GM12878 (cell line): ENCODE measurements at regions not wholly inside any gene's neighbourhood (a gene's known extent, or its start where the extent isn't known, plus 50 kb on each side); places are given as distances from the start of the nearest gene placed in this dataset.

Source experiments
- ATAC-seq: fragments of 200-7000 bp; cut with Tn5 transposase; 3 replicates; pipeline ENCODE4 v1.9.1; 2020; ENCODE audit warnings: mild to moderate bottlenecking, moderate library complexity
- BruUV-seq: library from RNA; stranded (reverse); fragments of 400-500 nt; replicated peaks from 2 replicates; lab custom pipeline; 2021; lab: Mats Ljungman, UMichigan
- CTCF ChIA-PET: fragments of 300-600 bp; sonication (Branson Sonifier 250); formaldehyde crosslinking; extraction: SDS; loops from one replicate; lab custom pipeline; 2021; ENCODE audit warnings: inconsistent platforms; lab: Yijun Ruan, JAX
- POLR2A ChIA-PET: fragments of 350-600 bp; formaldehyde crosslinking; extraction: SDS; loops from one replicate; lab custom pipeline; 2021; ENCODE audit warnings: inconsistent platforms; lab: Charles Lee
- RAD21 ChIA-PET: fragments of 300-600 bp; sonication (Branson Sonifier 250); formaldehyde crosslinking; loops from one replicate; lab custom pipeline; 2023; ENCODE audit warnings: antibody characterized with exemption; ENCODE audit not compliant: unreplicated experiment; lab: Charles Lee
- SMC1A ChIA-PET: fragments of 300-600 bp; sonication (Branson Sonifier 250); formaldehyde crosslinking; loops from one replicate; lab custom pipeline; 2023; ENCODE audit not compliant: unreplicated experiment, uncharacterized antibody; lab: Charles Lee
- DNase-seq: peaks from one replicate; pipeline ENCODE4 v3.0.0-alpha.2; 2011; ENCODE audit warnings: low read depth, low spot score
- FAIRE-seq: peaks from 3 replicates; lab custom pipeline; 2011; peaks lifted over from hg19 to GRCh38; lab: Jason Lieb, UNC
- H2AFZ ChIP-seq: 2 replicates; pipeline ENCODE4 v1.6.0; 2011; ENCODE audit warnings: low read depth, low read length, control low read depth; ENCODE audit not compliant: control insufficient read depth
- H3K27ac ChIP-seq: 2 replicates; pipeline ENCODE4 v1.5.1; 2011; ENCODE audit warnings: control low read depth; ENCODE audit not compliant: control insufficient read depth, insufficient read depth
- H3K27me3 ChIP-seq, 2 experiments: replicated peaks in 1 of 2; 2 replicates each; pipeline versions ENCODE4 v1.6.0 to v1.6.1; 2011; ENCODE audit warnings: low read length in 1 of 2; ENCODE audit not compliant: control insufficient read depth in 2 of 2, insufficient read depth in 2 of 2
- H3K36me3 ChIP-seq, 2 experiments: 2 replicates each; pipeline ENCODE4 v1.5.1; 2011; ENCODE audit warnings: low read length in 1 of 2; ENCODE audit not compliant: control insufficient read depth in 2 of 2, insufficient read depth in 2 of 2
- H3K4me1 ChIP-seq: 2 replicates; pipeline ENCODE4 v1.6.1; 2011; ENCODE audit warnings: mild to moderate bottlenecking, low read length, moderate library complexity, mixed read lengths; ENCODE audit not compliant: control insufficient read depth, insufficient read depth
- H3K4me2 ChIP-seq: 2 replicates; pipeline ENCODE4 v1.6.0; 2011; ENCODE audit warnings: control low read depth; ENCODE audit not compliant: control insufficient read depth, insufficient read depth
- H3K4me3 ChIP-seq: fragments of 200-600 bp; sonication (generic); 2 replicates; pipeline ENCODE4 v1.5.1; 2016
- H3K79me2 ChIP-seq: 2 replicates; pipeline ENCODE4 v1.6.0; 2011; ENCODE audit warnings: low read length; ENCODE audit not compliant: control insufficient read depth, insufficient read depth
- H3K9ac ChIP-seq: 2 replicates; pipeline ENCODE4 v1.8.0; 2011; ENCODE audit warnings: low read length, control low read depth, mixed read lengths; ENCODE audit not compliant: control insufficient read depth, insufficient read depth
- H3K9me3 ChIP-seq: replicated peaks from 3 replicates; pipeline ENCODE4 v1.5.1; 2011; ENCODE audit warnings: mild to moderate bottlenecking, low read length; ENCODE audit not compliant: control insufficient read depth, insufficient read depth
- H4K20me1 ChIP-seq: 2 replicates; pipeline ENCODE4 v1.6.0; 2011; ENCODE audit not compliant: control insufficient read depth, insufficient read depth
- CBX3 ChIP-seq: fragments of 200-600 bp; sonication (generic); IDR thresholded peaks from 2 replicates; pipeline ENCODE4 v1.6.1; 2016; ENCODE audit warnings: low read depth, borderline replicate concordance
- CHD1 ChIP-seq: IDR thresholded peaks from 2 replicates; pipeline ENCODE4 v1.6.1; 2012; ENCODE audit warnings: low read depth, low read length, improper control_type of control experiment
- CHD4 ChIP-seq: fragments of 200-600 bp; sonication (generic); IDR thresholded peaks from 2 replicates; pipeline ENCODE4 v1.6.1; 2016; ENCODE audit warnings: mild to moderate bottlenecking
- E2F4 ChIP-seq: IDR thresholded peaks from 2 replicates; pipeline ENCODE4 v1.6.1; 2012; ENCODE audit warnings: low read depth, low read length, improper control_type of control experiment
- FOXM1 ChIP-seq: IDR thresholded peaks from 2 replicates; pipeline ENCODE4 v1.6.1; 2012; ENCODE audit warnings: low read depth, mild to moderate bottlenecking, inconsistent platforms, low read length, moderate library complexity
- GABPA ChIP-seq: IDR thresholded peaks from 2 replicates; pipeline ENCODE4 v1.6.1; 2014; ENCODE audit warnings: antibody characterized with exemption, low read depth, mild to moderate bottlenecking, inconsistent platforms
- MTA3 ChIP-seq: IDR thresholded peaks from 2 replicates; pipeline ENCODE4 v1.6.1; 2012; ENCODE audit warnings: low read length, inconsistent platforms, borderline replicate concordance
- NR2F1 ChIP-seq: fragments of 450-650 bp; conservative IDR thresholded peaks from 2 replicates; pipeline ENCODE4 v1.6.1; 2017; ENCODE audit warnings: mild to moderate bottlenecking
- PBX3 ChIP-seq: IDR thresholded peaks from 2 replicates; pipeline ENCODE4 v1.6.1; 2011; ENCODE audit warnings: mild to moderate bottlenecking, low read depth, low read length, moderate library complexity; ENCODE audit not compliant: insufficient replicate concordance
- PRDM15 ChIP-seq: fragments of 450-650 bp; formaldehyde crosslinking; IDR thresholded peaks from 2 replicates; pipeline ENCODE4 v1.4.0; 2020; ENCODE audit warnings: mild to moderate bottlenecking, moderate library complexity
- SMAD5 ChIP-seq: IDR thresholded peaks from 2 replicates; pipeline ENCODE4 v1.6.1; 2016; ENCODE audit warnings: antibody characterized with exemption, low read depth
- SPI1 ChIP-seq: IDR thresholded peaks from 2 replicates; pipeline ENCODE4 v1.6.1; 2011; ENCODE audit warnings: low read depth, mild to moderate bottlenecking, low read length, moderate library complexity, borderline replicate concordance; ENCODE audit not compliant: insufficient read depth
- SREBF1 ChIP-seq: IDR thresholded peaks from 2 replicates; pipeline ENCODE4 v1.6.1; 2012; ENCODE audit warnings: mild to moderate bottlenecking, low read length
- ZNF687 ChIP-seq: fragments of 450-650 bp; IDR thresholded peaks from 2 replicates; pipeline ENCODE4 v1.6.1; 2017; ENCODE audit warnings: mild to moderate bottlenecking, moderate library complexity
- WGBS: methylation state at CpG from one replicate; pipeline ENCODE4 v1.1.6; 2016; ENCODE audit warnings: low lambda C conversion rate; ENCODE audit not compliant: insufficient replicate concordance, insufficient coverage; ENCODE audit errors: missing lambda C conversion rate; 5-methylcytosine and 5-hydroxymethylcytosine counted together
- in situ Hi-C: fragments of 300-500 bp; cut with MboI; formaldehyde crosslinking; loops from 9 replicates; pipeline ENCODE4 v1.14.3; 2018; ENCODE audit warnings: mixed read lengths
- intact Hi-C: fragments of 100-400 bp; cut with micrococcal nuclease; formaldehyde crosslinking; loops from one replicate; pipeline ENCODE4 v1.14.2; 2022; ENCODE audit not compliant: unreplicated experiment

GRCh38 chr11:91310085-91310484, 914.5 kb upstream of the FAT3 start (continued):
- TF ChIP-seq ZNF687 = no peak

- Histone ChIP-seq H3K4me3 (no peak overlapping the region), H3K4me1 (no peaks in the 10 kb centered on the region), H3K4me2 (no peak overlapping the region), H3K9ac (no peak overlapping the region), H3K27ac (no peak overlapping the region), H3K36me3 (no peaks in the 10 kb centered on the region), H3K79me2 (no peaks in the 10 kb centered on the region), H2AFZ (no peak overlapping the region), H4K20me1 (no peaks in the 10 kb centered on the region), H3K27me3 (no peaks in the 10 kb centered on the region), H3K9me3 (no peaks in the 10 kb centered on the region)
- 23% methylated on average over 2 of the region's 2 CpGs for WGBS
- FAIRE-seq = no peak
- CTCF ChIA-PET = no interaction called here
- intact Hi-C loops (no loop called here), in situ Hi-C loops (no loop called here)
- ATAC-seq = no peak
- POLR2A ChIA-PET = no interaction called here
- no peak for DNase-seq
- SMC1A ChIA-PET = no interaction called here
- RAD21 ChIA-PET = no interaction called here
- BruUV-seq = no TSS peak
- TF ChIP-seq SPI1 (no peak), NR2F1 (no peak), PBX3 (no peak), SREBF1 (no peak), CBX3 (no peak), E2F4 (no peak), SMAD5 (no peak), GABPA (no peak), CHD4 (no peak), FOXM1 (no peak), MTA3 (no peak), CHD1 (no peak), PRDM15 (CRISPR knock-in tag) (no peak)
Measured at GRCh38 chr11:91308069-91308468, 916.5 kb upstream of the FAT3 start.
